DOHH2 (cell line): ENCODE measurements at regions not wholly inside any gene's neighbourhood (a gene's known extent, or its start where the extent isn't known, plus 50 kb on each side); places are given as distances from the start of the nearest gene placed in this dataset.

ENCODE experiments used
- EZH2phosphoT487 ChIP-seq: fragments of 200-600 bp; sonication (generic); IDR thresholded peaks from 2 replicates; pipeline ENCODE4 v1.6.1; 2017; ENCODE audit warnings: borderline replicate concordance, mild to moderate bottlenecking, antibody characterized with exemption, low read length, moderate library complexity, mixed read lengths
- TF ChIP-seq, protein P1 (sequence below): fragments of 200-600 bp; sonication (generic); IDR thresholded peaks from one replicate; pipeline ENCODE4 v1.5.1; 2014; ENCODE audit warnings: antibody characterized with exemption, mild to moderate bottlenecking, low read depth, low read length; ENCODE audit not compliant: poor library complexity, severe bottlenecking

GRCh38 chr5:77563475-77563874 lies 71.4 kb upstream of the WDR41 start:
- TF ChIP-seq, protein P1, sequence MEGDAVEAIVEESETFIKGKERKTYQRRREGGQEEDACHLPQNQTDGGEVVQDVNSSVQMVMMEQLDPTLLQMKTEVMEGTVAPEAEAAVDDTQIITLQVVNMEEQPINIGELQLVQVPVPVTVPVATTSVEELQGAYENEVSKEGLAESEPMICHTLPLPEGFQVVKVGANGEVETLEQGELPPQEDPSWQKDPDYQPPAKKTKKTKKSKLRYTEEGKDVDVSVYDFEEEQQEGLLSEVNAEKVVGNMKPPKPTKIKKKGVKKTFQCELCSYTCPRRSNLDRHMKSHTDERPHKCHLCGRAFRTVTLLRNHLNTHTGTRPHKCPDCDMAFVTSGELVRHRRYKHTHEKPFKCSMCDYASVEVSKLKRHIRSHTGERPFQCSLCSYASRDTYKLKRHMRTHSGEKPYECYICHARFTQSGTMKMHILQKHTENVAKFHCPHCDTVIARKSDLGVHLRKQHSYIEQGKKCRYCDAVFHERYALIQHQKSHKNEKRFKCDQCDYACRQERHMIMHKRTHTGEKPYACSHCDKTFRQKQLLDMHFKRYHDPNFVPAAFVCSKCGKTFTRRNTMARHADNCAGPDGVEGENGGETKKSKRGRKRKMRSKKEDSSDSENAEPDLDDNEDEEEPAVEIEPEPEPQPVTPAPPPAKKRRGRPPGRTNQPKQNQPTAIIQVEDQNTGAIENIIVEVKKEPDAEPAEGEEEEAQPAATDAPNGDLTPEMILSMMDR = no peak
- no peak for TF ChIP-seq EZH2phosphoT487
